LNCaP clone FGC (cell line): ENCODE measurements at regions not wholly inside any gene's neighbourhood (a gene's known extent, or its start where the extent isn't known, plus 50 kb on each side); places are given as distances from the start of the nearest gene placed in this dataset.

Source experiments
- DNase-seq: peaks from one replicate; pipeline ENCODE4 v3.0.0-alpha.2; 2011; ENCODE audit warnings: low read depth
- H3K4me3 ChIP-seq: 2 replicates; pipeline ENCODE4 v1.5.1; 2011; ENCODE audit warnings: mild to moderate bottlenecking, low read depth, low read length, control low read depth
- CTCF ChIP-seq: IDR thresholded peaks from 2 replicates; pipeline ENCODE4 v1.5.1; 2012; ENCODE audit warnings: mild to moderate bottlenecking; ENCODE audit not compliant: control insufficient read depth, insufficient read depth; ENCODE audit errors: extremely low read depth

- no peak for TF ChIP-seq CTCF
- no peak for DNase-seq
- no peak overlapping the region for H3K4me3 ChIP-seq
Observed at GRCh38 chr5:111932199-111932598, 175.2 kb upstream of the NREP start.

- H3K4me3 ChIP-seq: no peak overlapping the region
- TF ChIP-seq CTCF: no peak
- no peak for DNase-seq
Observed at GRCh38 chr5:111931655-111932054, 174.7 kb upstream of the NREP start.

- DNase-seq: no peak
- TF ChIP-seq CTCF: no peak
- H3K4me3 ChIP-seq: no peak overlapping the region
Observed at GRCh38 chr5:111930905-111931461, 174.0 kb upstream of the NREP start.

GRCh38 chr5:111930449-111930848 is 173.5 kb upstream of the NREP start:
- TF ChIP-seq CTCF: no peak
- no peak overlapping the region for H3K4me3 ChIP-seq
- no peak for DNase-seq

GRCh38 chr5:111929867-111930266 is 172.9 kb upstream of the NREP start:
- no peak for TF ChIP-seq CTCF
- no peak overlapping the region for H3K4me3 ChIP-seq
- no peak for DNase-seq

GRCh38 chr5:111929261-111929660 is 172.3 kb upstream of the NREP start:
- no peak overlapping the region for H3K4me3 ChIP-seq
- DNase-seq: no peak
- no peak for TF ChIP-seq CTCF

- DNase-seq: no peak
Observed at GRCh38 chr5:111928511-111928910, 171.5 kb upstream of the NREP start.

More at GRCh38 chr5:111928511-111928910, 171.5 kb upstream of the NREP start:
- no peak for TF ChIP-seq CTCF
- no peak overlapping the region for H3K4me3 ChIP-seq
